NCI-H2029 (cell line): ENCODE measurements at regions not wholly inside any gene's neighbourhood (a gene's known extent, or its start where the extent isn't known, plus 50 kb on each side); places are given as distances from the start of the nearest gene placed in this dataset.
"Not testable (repeated sequence)": the region's sequence is repeated elsewhere in the genome, so short reads cannot be mapped to it uniquely, and the experiment has no call there.

Experiments
- DNase-seq: peaks from one replicate; lab custom pipeline; 2025; lab: John Stamatoyannopoulos, UW

- no peak for DNase-seq
Measured at GRCh38 chr1:96596226-96596922, 125.2 kb upstream of the PTBP2 start.

- no peak for DNase-seq
Measured at GRCh38 chr1:96597218-96597617, 124.4 kb upstream of the PTBP2 start.

GRCh38 chr1:96598416-96599168, 123.0 kb upstream of the PTBP2 start:
- DNase-seq, result no peak

DNA sequence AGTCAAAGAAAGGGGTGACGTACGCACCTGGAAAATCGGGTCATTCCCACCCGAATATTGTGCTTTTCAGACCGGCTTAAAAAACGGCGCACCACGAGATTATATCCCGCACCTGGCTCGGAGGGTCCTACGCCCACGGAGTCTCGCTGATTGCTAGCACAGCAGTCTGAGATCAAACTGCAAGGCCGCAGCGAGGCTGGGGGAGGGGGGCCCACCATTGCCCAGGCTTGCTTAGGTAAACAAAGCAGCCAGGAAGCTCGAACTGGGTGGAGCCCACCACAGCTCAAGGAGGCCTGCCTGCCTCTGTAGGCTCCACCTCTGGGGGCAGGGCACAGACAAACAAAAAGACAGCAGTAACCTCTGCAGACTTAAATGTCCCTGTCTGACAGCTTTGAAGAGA, 117.0 kb upstream of the PTBP2 start:
- not testable (repeated sequence) for DNase-seq

DNA sequence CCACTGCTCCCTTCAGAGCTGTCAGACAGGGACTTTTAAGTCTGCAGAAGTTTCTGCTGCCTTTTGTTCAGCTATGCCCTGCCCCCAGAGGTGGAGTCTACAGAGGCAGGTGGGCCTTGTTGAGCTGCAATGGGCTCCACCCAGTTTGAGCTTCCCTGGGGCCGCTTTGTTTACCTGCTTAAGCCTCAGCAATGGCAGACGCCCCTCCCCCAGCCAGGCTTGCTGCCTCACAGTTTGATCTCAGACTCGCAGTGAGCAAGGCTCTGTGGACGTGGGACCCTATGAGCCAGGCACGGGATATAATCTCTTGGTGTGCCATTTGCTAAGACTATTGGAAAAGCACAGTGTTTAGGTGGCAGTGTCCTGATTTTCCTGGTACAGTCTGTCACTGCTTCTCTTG, 104.2 kb upstream of the PTBP2 start:
- not testable (repeated sequence) for DNase-seq

DNA sequence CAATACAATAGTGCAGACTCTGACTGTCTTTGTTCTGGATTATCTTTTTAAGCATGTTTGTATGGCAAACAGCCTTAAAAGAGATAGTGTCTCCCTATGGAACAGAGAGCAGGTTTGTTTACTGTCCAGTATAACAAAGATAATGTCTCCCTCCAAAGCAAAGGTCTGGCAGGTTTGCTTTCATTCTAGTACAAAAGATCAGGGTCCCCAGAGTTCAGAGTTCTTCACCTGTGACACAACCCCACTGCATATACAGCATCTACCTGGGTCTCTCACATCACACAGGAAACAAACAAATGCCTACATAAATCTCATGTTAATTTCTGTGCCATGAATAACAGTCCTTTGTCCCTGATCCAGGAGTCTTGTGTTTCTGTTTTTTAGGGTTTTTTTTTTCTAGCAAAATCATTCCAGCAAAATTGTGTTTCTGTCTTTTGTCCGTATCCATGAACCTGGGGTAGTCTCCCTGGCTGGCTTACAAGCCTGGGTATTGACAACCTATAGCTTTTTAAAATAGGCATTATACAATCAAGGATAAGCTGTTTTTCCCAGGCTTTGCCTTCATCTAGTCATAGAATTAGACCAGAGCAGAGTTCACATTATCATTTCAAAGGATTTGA, 89.4 kb upstream of the PTBP2 start:
- DNase-seq, result no peak

DNA sequence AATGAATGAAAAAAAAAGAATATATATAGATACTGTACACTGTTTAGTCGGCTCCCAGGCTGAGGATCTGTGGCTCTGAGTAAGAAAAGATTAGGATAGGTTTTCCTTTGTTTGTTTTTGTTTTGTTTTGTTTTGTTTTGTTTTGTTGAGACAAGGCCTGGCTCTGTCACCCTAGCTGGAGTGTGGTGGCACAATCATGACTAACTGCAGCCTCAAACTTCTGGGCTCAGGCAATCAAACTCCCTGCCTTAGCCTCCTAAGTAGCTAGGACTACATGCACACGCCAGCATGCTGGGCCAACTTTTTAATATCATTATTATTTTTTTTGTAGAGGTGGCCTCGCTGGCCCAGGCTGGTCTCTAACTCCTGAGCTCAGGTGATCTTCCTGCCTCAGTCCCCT, 87.9 kb upstream of the PTBP2 start:
- DNase-seq, result no peak

GRCh38 chr1:96634883-96635282, 86.7 kb upstream of the PTBP2 start:
- peak; percentile 87 for DNase-seq

DNA sequence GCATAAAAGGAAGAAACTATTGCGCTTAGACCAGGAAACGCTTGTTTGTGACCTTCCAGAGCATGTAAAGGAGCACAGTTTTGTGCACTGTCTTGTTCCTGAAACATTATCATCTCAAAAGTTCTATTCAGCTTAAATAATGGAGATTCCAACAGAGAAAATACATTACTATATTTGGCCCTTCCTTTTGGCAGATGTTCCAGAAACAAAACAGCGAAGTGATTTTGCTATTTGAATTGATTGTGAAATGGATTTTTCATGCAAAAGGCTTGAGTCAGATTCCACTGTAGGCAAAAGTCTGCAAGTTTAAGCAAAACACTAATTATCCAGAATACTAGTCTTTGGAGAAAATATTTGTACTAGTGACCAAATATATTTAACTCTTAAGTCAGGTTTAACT, 80.3 kb upstream of the PTBP2 start:
- DNase-seq, result no peak

DNA sequence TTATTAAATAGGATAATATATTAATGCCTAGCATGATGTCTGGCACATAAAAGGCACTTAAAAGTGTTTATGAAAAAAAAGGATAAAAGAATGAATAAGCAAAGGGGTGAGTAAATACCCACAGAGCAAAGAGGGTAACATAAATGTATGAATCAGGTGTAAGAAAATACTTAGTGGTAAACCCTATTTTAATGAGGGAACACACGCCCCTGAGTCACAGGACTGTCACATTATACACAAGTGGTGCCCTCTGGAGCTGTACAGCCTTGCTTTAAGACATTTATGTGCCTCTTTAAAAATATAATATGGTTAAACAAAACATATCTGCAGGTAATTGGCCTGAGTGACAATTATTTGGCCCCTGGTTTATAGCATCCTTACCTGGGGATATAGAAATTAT, 78.1 kb upstream of the PTBP2 start:
- no peak for DNase-seq

DNA sequence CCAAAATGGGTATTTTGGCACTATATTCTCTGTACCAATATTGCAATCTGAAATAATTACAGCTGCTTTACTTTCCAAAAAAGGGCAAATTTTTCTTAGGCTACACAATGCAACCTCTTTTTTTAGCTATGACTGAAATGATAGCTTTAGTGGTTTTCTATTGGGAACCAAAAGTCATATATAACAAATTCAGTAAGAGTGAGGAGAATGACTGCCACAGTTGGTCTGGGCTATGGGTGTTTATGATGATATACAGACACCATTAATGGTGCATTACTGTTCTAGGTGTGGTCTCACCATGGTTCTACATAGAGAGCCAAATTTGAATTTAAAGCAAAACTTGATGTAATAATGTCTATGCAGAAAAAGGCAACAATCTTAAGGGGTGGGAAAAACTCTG, 72.3 kb upstream of the PTBP2 start:
- DNase-seq, result no peak

DNA sequence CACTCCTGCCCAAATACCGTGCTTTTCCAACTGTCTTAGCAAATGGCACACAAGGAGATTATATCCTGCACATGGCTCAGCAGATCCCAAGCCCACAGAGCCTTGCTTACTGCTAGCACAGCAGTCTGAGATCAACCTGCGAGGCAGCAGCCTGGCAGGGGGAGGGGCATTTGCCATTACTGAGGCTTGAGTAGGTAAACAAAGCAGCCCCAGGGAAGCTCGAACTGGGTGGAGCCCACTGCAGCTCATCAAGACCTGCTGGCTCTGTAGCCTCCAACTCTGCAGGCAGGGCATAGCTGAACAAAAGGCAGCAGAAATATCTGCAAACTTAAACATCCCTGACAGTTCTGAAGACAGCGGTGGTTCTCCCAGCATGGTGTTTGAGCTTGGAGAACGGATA, 70.1 kb upstream of the PTBP2 start:
- peak; percentile 14 for DNase-seq

- DNase-seq, result no peak
Measured at GRCh38 chr1:96660051-96660450, 61.5 kb upstream of the PTBP2 start.

GRCh38 chr1:96660503-96660902, 61.1 kb upstream of the PTBP2 start:
- DNase-seq, result no peak
